HepG2 (cell line): ENCODE measurements at regions not wholly inside any gene's neighbourhood (a gene's known extent, or its start where the extent isn't known, plus 50 kb on each side); places are given as distances from the start of the nearest gene placed in this dataset.

Source experiments
- ATAC-seq: fragments of 200-7000 bp; cut with Tn5 transposase; 3 replicates; pipeline ENCODE4 v1.9.1; 2020; ENCODE audit warnings: mild to moderate bottlenecking, moderate library complexity
- BruUV-seq: library from RNA; stranded (reverse); fragments of 400-500 nt; replicated peaks from 2 replicates; lab custom pipeline; 2021; lab: Mats Ljungman, UMichigan
- CTCF ChIA-PET: fragments of 300-600 bp; formaldehyde crosslinking; extraction: SDS; loops from one replicate; lab custom pipeline; 2021; ENCODE audit warnings: low total read pairs, inconsistent platforms, low intra/inter-chr PET ratio; lab: Yijun Ruan, JAX
- POLR2A ChIA-PET: fragments of 350-600 bp; sonication (Branson Sonifier 250); formaldehyde crosslinking; loops from one replicate; lab custom pipeline; 2020; ENCODE audit warnings: antibody characterized with exemption, inconsistent platforms; lab: Yijun Ruan, JAX
- DNase-seq: peaks from one replicate; pipeline ENCODE4 v3.0.0-alpha.2; 2015; ENCODE audit warnings: low spot score
- FAIRE-seq: peaks from 3 replicates; lab custom pipeline; 2011; peaks lifted over from hg19 to GRCh38; lab: Jason Lieb, UNC
- H2AFZ ChIP-seq: one replicate; pipeline ENCODE4 v1.6.1; 2011; ENCODE audit warnings: low read length, inconsistent platforms
- H3K27ac ChIP-seq: fragments of 300-600 bp; 3 replicates; pipeline ENCODE4 v1.8.0; 2011; ENCODE audit warnings: mixed run types, mild to moderate bottlenecking, mixed read lengths, low read length, inconsistent platforms; ENCODE audit not compliant: insufficient read depth; ENCODE audit errors: extremely low read length
- H3K27me3 ChIP-seq, 2 experiments: fragments of 200-600 bp in 1 of 2; 2 replicates in 1 of 2; 3 replicates in 1 of 2; pipeline versions ENCODE4 v1.6.0 to v1.8.0; 2011; ENCODE audit warnings: low read length in 2 of 2, mild to moderate bottlenecking in 2 of 2, moderate library complexity in 2 of 2, inconsistent platforms in 1 of 2; ENCODE audit not compliant: insufficient read depth in 2 of 2, control insufficient read depth in 1 of 2
- H3K36me3 ChIP-seq, 2 experiments: fragments of 200-600 bp in 1 of 2; replicated peaks in 1 of 2; 2 replicates in 1 of 2; 3 replicates in 1 of 2; pipeline versions ENCODE4 v1.5.1 to v1.8.0; 2011; ENCODE audit warnings: low read length in 2 of 2, inconsistent platforms in 1 of 2; ENCODE audit not compliant: insufficient read depth in 2 of 2, control insufficient read depth in 1 of 2
- H3K4me1 ChIP-seq: 2 replicates; pipeline ENCODE4 v1.5.1; 2012; ENCODE audit warnings: low read length, inconsistent platforms; ENCODE audit not compliant: insufficient read depth
- H3K4me2 ChIP-seq: 2 replicates; pipeline ENCODE4 v1.6.0; 2011; ENCODE audit warnings: low read depth, low read length, inconsistent platforms
- H3K4me3 ChIP-seq, 3 experiments: fragments of 200-600 bp in 1 of 3; sonication (generic), shearing (Covaris generic) in 1 of 3; replicated peaks in 1 of 3; 2 replicates each; pipeline ENCODE4 v1.5.1; 2011 to 2016; ENCODE audit warnings: low read length in 3 of 3, inconsistent platforms in 2 of 3, low read depth in 2 of 3, mild to moderate bottlenecking in 2 of 3, control low read depth in 1 of 3, mixed read lengths in 1 of 3; ENCODE audit not compliant: insufficient read depth in 1 of 3
- H3K79me2 ChIP-seq: one replicate; pipeline ENCODE4 v1.6.1; 2011; ENCODE audit warnings: low read length, inconsistent platforms; ENCODE audit not compliant: insufficient read depth
- H3K9ac ChIP-seq: 2 replicates; pipeline ENCODE4 v1.6.0; 2011; ENCODE audit warnings: mild to moderate bottlenecking, low read depth, low read length, inconsistent platforms; ENCODE audit not compliant: insufficient read depth
- H3K9me3 ChIP-seq: 2 replicates; pipeline ENCODE4 v1.5.1; 2012; ENCODE audit warnings: mild to moderate bottlenecking, low read length
- H4K20me1 ChIP-seq: 2 replicates; pipeline ENCODE4 v1.6.0; 2011; ENCODE audit warnings: inconsistent platforms, mild to moderate bottlenecking, low read length, moderate library complexity; ENCODE audit not compliant: insufficient read depth
- AKNA ChIP-seq: sonication (generic); formaldehyde crosslinking; IDR thresholded peaks from 2 replicates; pipeline ENCODE4 v1.4.0; 2020; ENCODE audit warnings: missing genetic modification reagents, borderline replicate concordance
- HMG20B ChIP-seq: conservative IDR thresholded peaks from 2 replicates; pipeline ENCODE4 v1.6.1; 2016; ENCODE audit warnings: missing genetic modification reagents, missing compliant biosample characterization
- SAFB2 ChIP-seq: sonication (generic); formaldehyde crosslinking; IDR thresholded peaks from 2 replicates; pipeline ENCODE4 v1.5.1; 2020; ENCODE audit warnings: missing genetic modification reagents, low read depth, mild to moderate bottlenecking, borderline replicate concordance
- TCF7 ChIP-seq: sonication (generic); IDR thresholded peaks from 2 replicates; pipeline ENCODE4 v1.6.1; 2016; ENCODE audit warnings: antibody characterized with exemption, low read depth
- ZBTB44 ChIP-seq: sonication (generic); formaldehyde crosslinking; IDR thresholded peaks from 2 replicates; pipeline ENCODE4 v1.4.0; 2020; ENCODE audit warnings: missing genetic modification reagents
- ZNF451 ChIP-seq: sonication (generic); formaldehyde crosslinking; IDR thresholded peaks from 2 replicates; pipeline ENCODE4 v1.5.0; 2020; ENCODE audit warnings: mild to moderate bottlenecking, missing genetic modification reagents
- WGBS: methylation state at CpG from one replicate; pipeline ENCODE4 v1.1.6; 2017; ENCODE audit warnings: low lambda C conversion rate; 5-methylcytosine and 5-hydroxymethylcytosine counted together
- in situ Hi-C: cut with HindIII; loops from 2 replicates; pipeline ENCODE4 v1.10.0; 2017; ENCODE audit warnings: low pct_unique_long_range_greater_than_20kb; ENCODE audit not compliant: extremely low pct_ligation_motif_present
- intact Hi-C: fragments of 100-400 bp; cut with micrococcal nuclease; formaldehyde crosslinking; loops from one replicate; pipeline ENCODE4 v1.10.0; 2022; ENCODE audit not compliant: unreplicated experiment
- TF ChIP-seq, protein P1 (sequence below): sonication (generic); formaldehyde crosslinking; IDR thresholded peaks from 2 replicates; pipeline ENCODE4 v1.8.0; 2022; ENCODE audit warnings: missing genetic modification reagents, mild to moderate bottlenecking, inconsistent platforms, borderline replicate concordance

- TF ChIP-seq, protein P1, sequence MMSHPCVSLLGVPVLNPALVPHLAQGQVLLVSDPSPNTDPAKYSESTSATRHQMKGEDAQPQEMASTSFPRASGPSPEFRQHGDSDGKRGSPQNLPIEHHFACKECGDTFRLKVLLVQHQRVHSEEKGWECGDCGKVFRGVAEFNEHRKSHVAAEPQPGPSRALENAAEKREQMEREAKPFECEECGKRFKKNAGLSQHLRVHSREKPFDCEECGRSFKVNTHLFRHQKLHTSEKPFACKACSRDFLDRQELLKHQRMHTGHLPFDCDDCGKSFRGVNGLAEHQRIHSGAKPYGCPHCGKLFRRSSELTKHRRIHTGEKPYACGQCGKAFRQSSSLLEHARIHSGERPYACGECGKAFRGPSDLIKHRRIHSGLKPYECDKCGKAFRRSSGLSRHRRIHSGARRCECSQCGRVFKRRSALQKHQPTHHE, result no peak
These were observed 402.8 kb downstream of the MIAT start (continued) for GRCh38 chr22:27060190-27060589.

DNA sequence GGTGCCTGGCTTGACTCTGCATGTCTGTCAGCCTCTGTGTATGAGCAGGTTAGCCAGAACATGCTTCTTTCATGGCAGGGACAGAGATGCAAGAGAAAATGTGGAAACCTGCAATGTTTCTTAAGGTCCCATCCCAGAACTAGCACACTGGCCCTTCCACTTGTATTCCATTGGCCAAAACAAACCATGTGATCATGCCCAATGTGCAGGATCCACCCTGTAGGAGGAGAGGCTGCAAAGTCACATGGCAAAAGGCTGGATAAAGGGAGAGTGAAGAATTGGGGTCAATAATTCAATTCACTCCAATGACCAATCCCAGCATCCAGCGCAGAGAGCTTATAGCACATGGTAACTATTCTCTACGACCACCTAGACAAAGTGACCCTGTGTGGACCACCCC is 405.5 kb downstream of the MIAT start:
- ATAC-seq (no peak), DNase-seq (no peak), FAIRE-seq (no peak)
- Histone ChIP-seq H3K36me3 (no peaks in the 10 kb centered on the region), H3K27me3 (peaks cover 0 to 9% of the 10 kb centered on the region in 2 experiments; a peak in 1 of 5 replicates), H3K4me1 (no peaks in the 10 kb centered on the region), H2AFZ (no peak overlapping the region), H3K79me2 (no peaks in the 10 kb centered on the region), H3K4me3 (no peak overlapping the region), H3K9ac (no peak overlapping the region), H3K4me2 (no peak overlapping the region), H4K20me1 (no peaks in the 10 kb centered on the region), H3K9me3 (no peaks in the 10 kb centered on the region), H3K27ac (no peak overlapping the region)
- CTCF ChIA-PET, result no interaction called here
- TF ChIP-seq TCF7 (no peak), ZBTB44 (CRISPR knock-in tag) (no peak), ZNF451 (no peak), SAFB2 (CRISPR knock-in tag) (no peak), AKNA (CRISPR knock-in tag) (no peak), HMG20B (CRISPR knock-in tag) (no peak)
- in situ Hi-C loops (no loop called here), intact Hi-C loops (no loop called here)
- WGBS, result 30% methylated on average over 2 of the region's 2 CpGs
- POLR2A ChIA-PET, result no interaction called here
- no TSS peak for BruUV-seq
